ENCODE measurements at regions not wholly inside any gene's neighbourhood (a gene's known extent, or its start where the extent isn't known, plus 50 kb on each side); places are given as distances from the start of the nearest gene placed in this dataset.
"Not testable (repeated sequence)": the region's sequence is repeated elsewhere in the genome, so short reads cannot be mapped to it uniquely, and the experiment has no call there.

- no peak for TF ChIP-seq CTCF (conservative IDR thresholded peaks at IDR 0.05)
- no peak overlapping the region for H3K27ac ChIP-seq
Measured at GRCh38 chr5:104564530-104564929, 1001.9 kb upstream of the NUDT12 start.

- no peak overlapping the region for H3K27ac ChIP-seq
- TF ChIP-seq CTCF (conservative IDR thresholded peaks at IDR 0.05), result no peak
Measured at GRCh38 chr5:104556957-104557356, 994.4 kb upstream of the NUDT12 start.

GRCh38 chr5:104551628-104552027 is 989.0 kb upstream of the NUDT12 start:
- no peak for TF ChIP-seq CTCF (conservative IDR thresholded peaks at IDR 0.05)
- H3K27ac ChIP-seq, result no peak overlapping the region

- H3K27ac ChIP-seq, result not testable (repeated sequence)
Measured at GRCh38 chr5:104546871-104547270, 984.3 kb upstream of the NUDT12 start.

DNA sequence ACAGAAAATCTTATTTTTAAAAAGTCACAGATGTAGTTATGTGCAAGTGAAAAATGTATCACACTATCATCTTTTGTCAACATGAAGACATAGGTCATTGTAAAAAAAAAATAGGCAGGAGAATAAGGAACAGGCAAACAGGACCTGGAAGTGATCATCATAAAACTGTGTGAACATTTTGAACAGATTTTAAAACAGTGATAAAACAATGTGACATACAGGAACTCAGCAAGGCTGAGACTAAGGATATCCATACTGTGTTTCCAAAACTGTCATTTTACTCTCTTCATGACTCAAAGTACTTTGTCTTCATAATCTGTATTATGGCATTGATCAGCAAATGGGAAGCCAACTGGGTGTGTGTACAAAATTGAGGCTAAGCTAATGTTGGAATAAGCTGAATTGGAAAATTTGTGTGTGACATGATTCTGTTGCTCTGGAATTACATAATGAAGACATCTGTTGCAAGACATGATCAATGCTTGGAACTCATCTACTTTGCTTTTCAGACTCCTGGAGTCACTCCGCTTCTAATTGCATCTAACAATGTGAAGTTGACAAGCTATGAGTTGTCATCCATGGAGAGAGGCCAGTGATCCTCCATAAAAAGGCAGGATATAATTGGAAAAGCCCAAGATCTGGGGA is 978.7 kb upstream of the NUDT12 start:
- peak overlapping the region; percentile 45; the same call in 1 of the 2 replicates for H3K27ac ChIP-seq
- no peak for TF ChIP-seq CTCF (conservative IDR thresholded peaks at IDR 0.05)

DNA sequence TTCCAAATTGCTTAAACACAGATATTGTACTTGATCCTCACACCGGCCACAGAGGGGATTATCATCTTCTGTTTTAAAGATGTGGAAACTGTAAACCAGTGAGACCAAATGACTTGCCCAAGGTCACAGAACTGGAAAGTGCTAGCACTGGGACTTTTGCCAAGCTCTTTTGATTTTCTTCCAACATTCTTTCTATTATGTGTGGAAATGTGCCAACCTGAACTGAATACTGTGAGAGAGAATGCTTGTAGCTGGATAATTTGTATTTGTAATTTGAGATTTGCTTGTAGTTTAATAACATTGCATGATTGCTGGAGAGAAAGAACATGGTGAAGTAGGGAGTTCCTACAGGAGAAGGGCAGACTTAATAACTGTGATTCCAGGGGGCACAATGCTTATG is 977.9 kb upstream of the NUDT12 start:
- H3K27ac ChIP-seq, result peak overlapping the region; percentile 45; the same call in 1 of the 2 replicates

DNA sequence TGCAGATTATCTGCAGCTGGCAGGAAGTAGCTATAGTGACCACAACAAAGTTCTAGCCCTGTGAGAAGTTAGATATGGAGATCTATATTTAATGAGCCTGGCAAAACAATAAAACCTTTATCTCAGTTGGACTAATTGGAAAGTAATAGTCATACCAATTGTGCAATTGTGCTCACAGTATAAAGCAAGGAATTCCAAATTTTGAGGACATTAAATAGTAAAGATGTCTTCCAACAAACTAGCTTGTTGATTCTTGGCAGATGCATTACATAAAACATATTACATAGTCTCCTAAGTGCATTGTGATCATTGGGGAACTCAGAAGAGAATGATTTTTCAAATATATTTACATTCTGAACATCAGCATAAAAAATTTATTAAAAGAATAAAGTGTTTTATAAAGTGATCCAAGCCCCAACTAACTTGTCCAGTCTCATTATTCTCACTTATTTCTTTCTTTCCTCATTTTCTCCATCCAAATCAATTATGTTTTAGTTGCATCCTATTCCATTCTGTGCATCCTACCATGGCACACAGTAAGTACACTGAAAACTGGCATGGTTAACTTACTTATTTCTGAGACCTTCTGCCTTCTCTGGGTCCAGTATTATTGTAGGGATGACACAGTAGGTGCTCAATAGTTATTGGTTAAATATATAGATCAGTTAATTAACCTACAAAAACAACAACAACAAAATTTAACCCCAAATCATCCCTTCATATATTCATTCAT is 977.2 kb upstream of the NUDT12 start:
- H3K27ac ChIP-seq, result no peak overlapping the region
- no peak for TF ChIP-seq CTCF (conservative IDR thresholded peaks at IDR 0.05)

More for the DNA sequence above, 977.9 kb upstream of the NUDT12 start:
- no peak for TF ChIP-seq CTCF (conservative IDR thresholded peaks at IDR 0.05)

GRCh38 chr5:104538734-104539133 is 976.1 kb upstream of the NUDT12 start:
- H3K27ac ChIP-seq, result no peak overlapping the region
- TF ChIP-seq CTCF (conservative IDR thresholded peaks at IDR 0.05), result no peak

Data from VCaP (cell line).